ENCODE measurements at regions not wholly inside any gene's neighbourhood (a gene's known extent, or its start where the extent isn't known, plus 50 kb on each side); places are given as distances from the start of the nearest gene placed in this dataset.
A peak's percentile ranks its signal among the peaks of the same experiment; 100 is the strongest.
"Not testable (repeated sequence)": the region's sequence is repeated elsewhere in the genome, so short reads cannot be mapped to it uniquely, and the experiment has no call there.

GRCh38 chr1:213345621-213346020 is 294.6 kb downstream of the RPS6KC1 start:
- no peaks in the 10 kb centered on the region for H3K36me3 Mint-ChIP-seq
- H3K9me3 Mint-ChIP-seq, result peaks cover 2% of the 10 kb centered on the region
- no peaks in the 10 kb centered on the region for H3K4me1 Mint-ChIP-seq (ENCODE audit: low read depth)
- POLR2A ChIA-PET, result no interaction called here
- intact Hi-C loops (cut with micrococcal nuclease), result no loop called here
- H3K27ac Mint-ChIP-seq, result no peak overlapping the region
- H3K27me3 Mint-ChIP-seq, result no peaks in the 10 kb centered on the region
- no peak for DNase-seq
- H3K4me3 Mint-ChIP-seq, result no peak overlapping the region
- CTCF ChIA-PET, result no interaction called here

- peaks cover 6% of the 10 kb centered on the region for H3K27me3 Mint-ChIP-seq
- H3K9me3 Mint-ChIP-seq, result no peaks in the 10 kb centered on the region
- intact Hi-C loops (cut with micrococcal nuclease), result no loop called here
- POLR2A ChIA-PET, result no interaction called here
- DNase-seq, result no peak
- H3K4me3 Mint-ChIP-seq, result no peak overlapping the region
- no peaks in the 10 kb centered on the region for H3K36me3 Mint-ChIP-seq
- CTCF ChIA-PET, result no interaction called here
- no peak overlapping the region for H3K27ac Mint-ChIP-seq
- no peaks in the 10 kb centered on the region for H3K4me1 Mint-ChIP-seq (ENCODE audit: low read depth)
Observed at GRCh38 chr1:213357403-213357802, 306.4 kb downstream of the RPS6KC1 start.

- peaks cover 12% of the 10 kb centered on the region for H3K27me3 Mint-ChIP-seq
- H3K4me1 Mint-ChIP-seq (ENCODE audit: low read depth); H3K4me3 Mint-ChIP-seq; H3K27ac Mint-ChIP-seq; DNase-seq; H3K36me3 Mint-ChIP-seq; intact Hi-C loops (cut with micrococcal nuclease); CTCF ChIA-PET; POLR2A ChIA-PET; H3K9me3 Mint-ChIP-seq: not testable (repeated sequence)
Observed at GRCh38 chr1:213358368-213358767, 307.3 kb downstream of the RPS6KC1 start.

- H3K27me3 Mint-ChIP-seq, result peaks cover 10% of the 10 kb centered on the region
- H3K36me3 Mint-ChIP-seq, result no peaks in the 10 kb centered on the region
- DNase-seq, result no peak
- intact Hi-C loops (cut with micrococcal nuclease), result no loop called here
- H3K4me3 Mint-ChIP-seq, result no peak overlapping the region
- H3K9me3 Mint-ChIP-seq, result no peaks in the 10 kb centered on the region
- ChIA-PET CTCF (no interaction called here), POLR2A (no interaction called here)
- no peaks in the 10 kb centered on the region for H3K4me1 Mint-ChIP-seq (ENCODE audit: low read depth)
- H3K27ac Mint-ChIP-seq, result no peak overlapping the region
Observed at GRCh38 chr1:213362598-213362997, 311.6 kb downstream of the RPS6KC1 start.

GRCh38 chr1:213366141-213366831 is 315.2 kb downstream of the RPS6KC1 start:
- no peak overlapping the region for H3K4me3 Mint-ChIP-seq
- H3K9me3 Mint-ChIP-seq, result no peaks in the 10 kb centered on the region
- POLR2A ChIA-PET, result no interaction called here
- peaks cover 6% of the 10 kb centered on the region for H3K27me3 Mint-ChIP-seq
- H3K36me3 Mint-ChIP-seq, result no peaks in the 10 kb centered on the region
- no peak overlapping the region for H3K27ac Mint-ChIP-seq
- DNase-seq, result no peak
- intact Hi-C loops (cut with micrococcal nuclease), result no loop called here
- no peaks in the 10 kb centered on the region for H3K4me1 Mint-ChIP-seq (ENCODE audit: low read depth)
- CTCF ChIA-PET, result no interaction called here

GRCh38 chr1:213369465-213369864 is 318.4 kb downstream of the RPS6KC1 start:
- H3K36me3 Mint-ChIP-seq, result no peaks in the 10 kb centered on the region
- DNase-seq, result no peak
- no peaks in the 10 kb centered on the region for H3K9me3 Mint-ChIP-seq
- CTCF ChIA-PET, result no interaction called here
- no peak overlapping the region for H3K4me3 Mint-ChIP-seq
- intact Hi-C loops (cut with micrococcal nuclease), result no loop called here
- no peaks in the 10 kb centered on the region for H3K4me1 Mint-ChIP-seq (ENCODE audit: low read depth)
- no peaks in the 10 kb centered on the region for H3K27me3 Mint-ChIP-seq
- POLR2A ChIA-PET, result no interaction called here
- no peak overlapping the region for H3K27ac Mint-ChIP-seq

GRCh38 chr1:213370523-213370922 is 319.5 kb downstream of the RPS6KC1 start:
- ChIA-PET CTCF (no interaction called here), POLR2A (no interaction called here)
- no peak for DNase-seq
- intact Hi-C loops (cut with micrococcal nuclease), result loop anchor here (5.0 to 10.0 kb wide), 2 partner anchors 248 to 954 kb away; no protein-coding TSS in a partner anchor
- H3K36me3 Mint-ChIP-seq, result no peaks in the 10 kb centered on the region
- H3K27me3 Mint-ChIP-seq, result no peaks in the 10 kb centered on the region
- H3K4me3 Mint-ChIP-seq, result no peak overlapping the region
- H3K9me3 Mint-ChIP-seq, result no peaks in the 10 kb centered on the region
- no peak overlapping the region for H3K27ac Mint-ChIP-seq
- H3K4me1 Mint-ChIP-seq (ENCODE audit: low read depth), result no peaks in the 10 kb centered on the region

GRCh38 chr1:213371525-213371846 is 320.4 kb downstream of the RPS6KC1 start:
- Mint-ChIP-seq H3K27me3 (no peaks in the 10 kb centered on the region), H3K4me3 (no peak overlapping the region), H3K36me3 (no peaks in the 10 kb centered on the region), H3K27ac (no peak overlapping the region), H3K9me3 (no peaks in the 10 kb centered on the region), H3K4me1 (ENCODE audit: low read depth) (no peaks in the 10 kb centered on the region)
- CTCF ChIA-PET, result no interaction called here
- POLR2A ChIA-PET, result no interaction called here
- intact Hi-C loops (cut with micrococcal nuclease), result loop anchor here (5.0 to 10.0 kb wide), 2 partner anchors 249 to 953 kb away; no protein-coding TSS in a partner anchor
- no peak for DNase-seq

- no peaks in the 10 kb centered on the region for H3K27me3 Mint-ChIP-seq
- H3K4me1 Mint-ChIP-seq (ENCODE audit: low read depth), result no peaks in the 10 kb centered on the region
- ChIA-PET POLR2A (no interaction called here), CTCF (interaction anchor here (0.7 kb wide), 1 partner anchor 100 kb away, joined by 3 read pairs; no protein-coding TSS in a partner anchor)
- intact Hi-C loops (cut with micrococcal nuclease), result loop anchor here (5.0 to 10.0 kb wide), 2 partner anchors 250 to 953 kb away; no protein-coding TSS in a partner anchor
- no peak overlapping the region for H3K4me3 Mint-ChIP-seq
- H3K9me3 Mint-ChIP-seq, result no peaks in the 10 kb centered on the region
- H3K36me3 Mint-ChIP-seq, result no peaks in the 10 kb centered on the region
- DNase-seq, result no peak
- H3K27ac Mint-ChIP-seq, result no peak overlapping the region
Observed at GRCh38 chr1:213371847-213372619, 321.0 kb downstream of the RPS6KC1 start.

GRCh38 chr1:213374369-213374768 is 323.3 kb downstream of the RPS6KC1 start:
- H3K4me3 Mint-ChIP-seq, result no peak overlapping the region
- no peak overlapping the region for H3K27ac Mint-ChIP-seq
- no peaks in the 10 kb centered on the region for H3K27me3 Mint-ChIP-seq
- POLR2A ChIA-PET, result no interaction called here
- H3K4me1 Mint-ChIP-seq (ENCODE audit: low read depth), result no peaks in the 10 kb centered on the region
- DNase-seq, result peak; percentile 68
- H3K36me3 Mint-ChIP-seq, result no peaks in the 10 kb centered on the region
- intact Hi-C loops (cut with micrococcal nuclease), result loop anchor here (1.0 to 10.0 kb wide), 3 partner anchors 252 to 950 kb away; no protein-coding TSS in a partner anchor
- CTCF ChIA-PET, result interaction anchor here (1.2 kb wide), 1 partner anchor 17 kb away, joined by 6 read pairs; no protein-coding TSS in a partner anchor
- H3K9me3 Mint-ChIP-seq, result no peaks in the 10 kb centered on the region

- H3K4me1 Mint-ChIP-seq (ENCODE audit: low read depth), result no peaks in the 10 kb centered on the region
- no peak overlapping the region for H3K4me3 Mint-ChIP-seq
- H3K36me3 Mint-ChIP-seq, result no peaks in the 10 kb centered on the region
- intact Hi-C loops (cut with micrococcal nuclease), result loop anchor here (10.0 kb wide), 1 partner anchor 950 kb away; no protein-coding TSS in a partner anchor
- ChIA-PET CTCF (no interaction called here), POLR2A (no interaction called here)
- no peak for DNase-seq
- H3K9me3 Mint-ChIP-seq, result no peaks in the 10 kb centered on the region
- H3K27me3 Mint-ChIP-seq, result no peaks in the 10 kb centered on the region
- H3K27ac Mint-ChIP-seq, result no peak overlapping the region
Observed at GRCh38 chr1:213375002-213375401, 324.0 kb downstream of the RPS6KC1 start.

- ChIA-PET POLR2A (no interaction called here), CTCF (no interaction called here)
- Mint-ChIP-seq H3K27ac (no peak overlapping the region), H3K4me1 (ENCODE audit: low read depth) (no peaks in the 10 kb centered on the region), H3K9me3 (no peaks in the 10 kb centered on the region), H3K4me3 (no peak overlapping the region), H3K27me3 (no peaks in the 10 kb centered on the region), H3K36me3 (no peaks in the 10 kb centered on the region)
- no peak for DNase-seq
- intact Hi-C loops (cut with micrococcal nuclease), result loop anchor here (10.0 kb wide), 1 partner anchor 948 kb away; no protein-coding TSS in a partner anchor
Observed at GRCh38 chr1:213376862-213377372, 325.9 kb downstream of the RPS6KC1 start.
